SK-N-SH (cell line): ENCODE measurements at regions not wholly inside any gene's neighbourhood (a gene's known extent, or its start where the extent isn't known, plus 50 kb on each side); places are given as distances from the start of the nearest gene placed in this dataset.

ENCODE experiments used
- CTCF ChIP-seq: fragments of 200-600 bp; sonication (generic); IDR thresholded peaks from 2 replicates; pipeline ENCODE4 v1.6.1; 2017; ENCODE audit warnings: antibody characterized with exemption, mild to moderate bottlenecking, moderate library complexity
- MEF2A ChIP-seq: IDR thresholded peaks from 2 replicates; pipeline ENCODE4 v1.4.0; 2012; ENCODE audit warnings: low read depth, borderline replicate concordance

GRCh38 chr1:78247079-78247478 is 201.3 kb downstream of the GIPC2 start:
- no peak for TF ChIP-seq MEF2A
- no peak for TF ChIP-seq CTCF
